ENCODE measurements at regions not wholly inside any gene's neighbourhood (a gene's known extent, or its start where the extent isn't known, plus 50 kb on each side); places are given as distances from the start of the nearest gene placed in this dataset.
"Not testable (repeated sequence)": the region's sequence is repeated elsewhere in the genome, so short reads cannot be mapped to it uniquely, and the experiment has no call there.

GRCh38 chr12:34097213-34097612 lies 74.9 kb downstream of the ALG10 start:
- DNase-seq: no peak
- intact Hi-C loops (cut with DNase I): no loop called here
- no peak for ATAC-seq

- ATAC-seq (no peak), DNase-seq (no peak)
- intact Hi-C loops (cut with DNase I): no loop called here
Observed at GRCh38 chr12:34105392-34105933, 83.2 kb downstream of the ALG10 start.

- DNase-seq: no peak
- no peak for ATAC-seq
- intact Hi-C loops (cut with DNase I): no loop called here
Observed at GRCh38 chr12:34106172-34106571, 83.9 kb downstream of the ALG10 start.

GRCh38 chr12:34107016-34107415 lies 84.7 kb downstream of the ALG10 start:
- intact Hi-C loops (cut with DNase I): no loop called here
- no peak for ATAC-seq
- no peak for DNase-seq

GRCh38 chr12:34107781-34108404 lies 85.6 kb downstream of the ALG10 start:
- no peak for DNase-seq
- intact Hi-C loops (cut with DNase I): no loop called here
- ATAC-seq: no peak

- no peak for ATAC-seq
- no peak for DNase-seq
- intact Hi-C loops (cut with DNase I): no loop called here
Observed at GRCh38 chr12:34108405-34108803, 86.1 kb downstream of the ALG10 start.

GRCh38 chr12:34108967-34109366 lies 86.7 kb downstream of the ALG10 start:
- no peak for DNase-seq
- intact Hi-C loops (cut with DNase I): no loop called here
- no peak for ATAC-seq

- intact Hi-C loops (cut with DNase I): no loop called here
- DNase-seq (no peak), ATAC-seq (no peak)
Observed at GRCh38 chr12:34109390-34109789, 87.1 kb downstream of the ALG10 start.

GRCh38 chr12:34109909-34110531 lies 87.7 kb downstream of the ALG10 start:
- intact Hi-C loops (cut with DNase I); ATAC-seq; DNase-seq: not testable (repeated sequence)

- intact Hi-C loops (cut with DNase I): no loop called here
- DNase-seq: no peak
- ATAC-seq: no peak
Observed at GRCh38 chr12:34119366-34119765, 97.1 kb downstream of the ALG10 start.

- no peak for DNase-seq
- ATAC-seq: no peak
- intact Hi-C loops (cut with DNase I): no loop called here
Observed at GRCh38 chr12:34121360-34121759, 99.1 kb downstream of the ALG10 start.

GRCh38 chr12:34123092-34123491 lies 100.8 kb downstream of the ALG10 start:
- DNase-seq; intact Hi-C loops (cut with DNase I): not testable (repeated sequence)
- ATAC-seq: peak in 1 of 2 donors; percentile 30

GRCh38 chr12:34124608-34125007 lies 102.3 kb downstream of the ALG10 start:
- intact Hi-C loops (cut with DNase I): loop anchor here (2.0 to 5.0 kb wide), 2 partner anchors 93 to 94 kb away; no protein-coding TSS in a partner anchor
- DNase-seq (no peak), ATAC-seq (no peak)

GRCh38 chr12:34126239-34126641 lies 103.9 kb downstream of the ALG10 start:
- ATAC-seq (no peak), DNase-seq (no peak)
- intact Hi-C loops (cut with DNase I): loop anchor here in 1 of 2 donors (5.0 kb wide), 1 partner anchor 91 kb away; no protein-coding TSS in a partner anchor

GRCh38 chr12:34126805-34127204 lies 104.5 kb downstream of the ALG10 start:
- intact Hi-C loops (cut with DNase I): loop anchor here in 1 of 2 donors (5.0 kb wide), 1 partner anchor 90 kb away; no protein-coding TSS in a partner anchor
- no peak for ATAC-seq
- no peak for DNase-seq

GRCh38 chr12:34127379-34127778 lies 105.1 kb downstream of the ALG10 start:
- not testable (repeated sequence) for ATAC-seq, DNase-seq
- intact Hi-C loops (cut with DNase I): loop anchor here in 1 of 2 donors (5.0 kb wide), 1 partner anchor 90 kb away; no protein-coding TSS in a partner anchor

GRCh38 chr12:34142430-34142829 lies 120.1 kb downstream of the ALG10 start:
- intact Hi-C loops (cut with DNase I): no loop called here

GRCh38 chr12:34151019-34151418 lies 128.7 kb downstream of the ALG10 start:
- ATAC-seq (no peak), DNase-seq (no peak)
- intact Hi-C loops (cut with DNase I): no loop called here

More at GRCh38 chr12:34142430-34142829, 120.1 kb downstream of the ALG10 start:
- ATAC-seq: no peak
- DNase-seq: no peak

- intact Hi-C loops (cut with DNase I): no loop called here
- ATAC-seq: no peak
- DNase-seq: no peak
Observed at GRCh38 chr12:34163443-34163842, 141.1 kb downstream of the ALG10 start.

- no peak for DNase-seq
- ATAC-seq: no peak
- intact Hi-C loops (cut with DNase I): no loop called here
Observed at GRCh38 chr12:34166427-34167060, 144.2 kb downstream of the ALG10 start.

All from left cardiac atrium (tissue), 4 donors.